DND-41 (cell line): ENCODE measurements at regions not wholly inside any gene's neighbourhood (a gene's known extent, or its start where the extent isn't known, plus 50 kb on each side); places are given as distances from the start of the nearest gene placed in this dataset.

Experiments
- ATAC-seq: fragments of 200-7000 bp; cut with Tn5 transposase; 3 replicates; pipeline ENCODE4 v1.9.1; 2021; ENCODE audit warnings: low read depth; ENCODE audit not compliant: insufficient read depth
- DNase-seq: peaks from one replicate; pipeline ENCODE4 v3.0.0-alpha.2; 2020
- H2AFZ ChIP-seq: 2 replicates; pipeline ENCODE4 v1.6.0; 2012; ENCODE audit warnings: low read depth, low read length
- H3K27ac ChIP-seq: 2 replicates; pipeline ENCODE4 v1.5.1; 2012; ENCODE audit warnings: low read length, inconsistent platforms
- H3K27me3 ChIP-seq: fragments of 200-600 bp; sonication (generic); 2 replicates; pipeline ENCODE4 v1.6.0; 2012; ENCODE audit warnings: low read length, mild to moderate bottlenecking, inconsistent platforms; ENCODE audit not compliant: insufficient read depth, poor library complexity
- H3K36me3 ChIP-seq: 2 replicates; pipeline ENCODE4 v1.5.1; 2012; ENCODE audit warnings: low read length, inconsistent platforms; ENCODE audit not compliant: insufficient read depth
- H3K4me1 ChIP-seq: 2 replicates; pipeline ENCODE4 v1.5.1; 2012; ENCODE audit warnings: mild to moderate bottlenecking, low read length; ENCODE audit not compliant: insufficient read depth
- H3K4me2 ChIP-seq: 2 replicates; pipeline ENCODE4 v1.6.0; 2012; ENCODE audit warnings: mild to moderate bottlenecking, moderate library complexity, low read length, inconsistent platforms; ENCODE audit not compliant: insufficient read depth
- H3K4me3 ChIP-seq, 2 experiments: fragments of 200-600 bp in 1 of 2; shearing (Covaris generic) in 1 of 2; 2 replicates each; pipeline ENCODE4 v1.5.1; 2012 to 2016; ENCODE audit warnings: inconsistent platforms in 2 of 2, low read length in 2 of 2, mild to moderate bottlenecking in 2 of 2, low read depth in 1 of 2, moderate library complexity in 1 of 2
- H3K79me2 ChIP-seq: 2 replicates; pipeline ENCODE4 v1.6.0; 2012; ENCODE audit warnings: low read length, inconsistent platforms; ENCODE audit not compliant: insufficient read depth
- H3K9ac ChIP-seq: 2 replicates; pipeline ENCODE4 v1.6.0; 2012; ENCODE audit warnings: low read depth, mild to moderate bottlenecking, inconsistent platforms, low read length, moderate library complexity
- H3K9me3 ChIP-seq: 2 replicates; pipeline ENCODE4 v1.5.1; 2012; ENCODE audit warnings: low read length, moderate library complexity, mild to moderate bottlenecking, inconsistent platforms; ENCODE audit not compliant: insufficient read depth, severe bottlenecking
- H4K20me1 ChIP-seq: 2 replicates; pipeline ENCODE4 v1.6.0; 2012; ENCODE audit warnings: low read length; ENCODE audit not compliant: insufficient read depth
- EZH2 ChIP-seq: IDR thresholded peaks from 3 replicates; pipeline ENCODE4 v1.6.1; 2012; ENCODE audit warnings: borderline replicate concordance, low read depth, mild to moderate bottlenecking, moderate library complexity, low read length, inconsistent platforms; ENCODE audit not compliant: severe bottlenecking
- TF ChIP-seq, protein P1 (sequence below): IDR thresholded peaks from 2 replicates; pipeline ENCODE4 v1.5.1; 2012; ENCODE audit warnings: borderline replicate concordance, low read length, moderate library complexity, mild to moderate bottlenecking; ENCODE audit not compliant: poor library complexity, severe bottlenecking; ENCODE audit errors: extremely low read depth

DNA sequence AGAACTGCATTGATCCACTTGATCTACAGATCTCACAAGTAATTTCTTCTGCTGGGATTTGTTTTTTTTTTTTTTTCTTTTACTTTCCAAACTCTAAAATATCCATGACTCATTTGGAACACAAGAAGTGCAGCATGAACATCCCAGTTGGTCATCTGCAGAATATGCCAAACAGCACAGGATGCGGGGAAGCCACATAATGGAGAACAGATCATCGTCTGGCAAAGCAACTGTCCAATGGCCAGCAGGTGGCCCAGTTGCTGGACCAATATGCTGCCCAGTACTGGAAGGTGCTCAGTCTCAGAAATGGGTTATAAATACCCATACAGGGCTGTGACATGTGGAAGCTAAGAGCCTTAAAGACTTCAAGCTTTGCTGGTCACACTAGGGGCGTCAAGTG, 221.3 kb upstream of the TAS2R1 start:
- Histone ChIP-seq H3K79me2 (no peaks in the 10 kb centered on the region), H3K27ac (no peak overlapping the region), H2AFZ (no peak overlapping the region), H3K27me3 (no peaks in the 10 kb centered on the region), H3K4me2 (no peak overlapping the region), H3K36me3 (no peaks in the 10 kb centered on the region), H4K20me1 (no peaks in the 10 kb centered on the region), H3K4me1 (no peaks in the 10 kb centered on the region), H3K9me3 (no peaks in the 10 kb centered on the region), H3K4me3 (no peak overlapping the region), H3K9ac (no peak overlapping the region)
- no peak for TF ChIP-seq EZH2
- TF ChIP-seq, protein P1, sequence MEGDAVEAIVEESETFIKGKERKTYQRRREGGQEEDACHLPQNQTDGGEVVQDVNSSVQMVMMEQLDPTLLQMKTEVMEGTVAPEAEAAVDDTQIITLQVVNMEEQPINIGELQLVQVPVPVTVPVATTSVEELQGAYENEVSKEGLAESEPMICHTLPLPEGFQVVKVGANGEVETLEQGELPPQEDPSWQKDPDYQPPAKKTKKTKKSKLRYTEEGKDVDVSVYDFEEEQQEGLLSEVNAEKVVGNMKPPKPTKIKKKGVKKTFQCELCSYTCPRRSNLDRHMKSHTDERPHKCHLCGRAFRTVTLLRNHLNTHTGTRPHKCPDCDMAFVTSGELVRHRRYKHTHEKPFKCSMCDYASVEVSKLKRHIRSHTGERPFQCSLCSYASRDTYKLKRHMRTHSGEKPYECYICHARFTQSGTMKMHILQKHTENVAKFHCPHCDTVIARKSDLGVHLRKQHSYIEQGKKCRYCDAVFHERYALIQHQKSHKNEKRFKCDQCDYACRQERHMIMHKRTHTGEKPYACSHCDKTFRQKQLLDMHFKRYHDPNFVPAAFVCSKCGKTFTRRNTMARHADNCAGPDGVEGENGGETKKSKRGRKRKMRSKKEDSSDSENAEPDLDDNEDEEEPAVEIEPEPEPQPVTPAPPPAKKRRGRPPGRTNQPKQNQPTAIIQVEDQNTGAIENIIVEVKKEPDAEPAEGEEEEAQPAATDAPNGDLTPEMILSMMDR, result no peak
- DNase-seq (no peak), ATAC-seq (no peak)

DNA sequence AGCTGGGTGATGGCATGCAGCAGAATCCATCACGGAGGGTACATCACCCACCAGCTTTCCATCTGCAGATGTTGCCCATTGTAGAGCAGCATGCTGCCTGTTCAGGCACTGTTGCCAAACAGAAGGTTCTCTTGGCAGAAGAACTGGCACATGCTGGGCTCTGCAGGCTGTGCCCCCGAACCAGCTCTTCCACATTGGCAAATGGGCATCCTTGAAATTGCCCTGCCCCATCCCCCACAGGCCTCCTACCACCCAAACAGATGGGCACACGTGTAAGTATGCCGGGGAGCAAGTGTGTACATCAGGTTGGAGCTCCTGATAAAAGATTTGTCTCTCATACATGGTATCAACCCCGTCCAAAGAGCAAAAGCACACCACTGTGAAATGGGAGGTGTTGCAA, 220.3 kb upstream of the TAS2R1 start:
- DNase-seq, result no peak

DNA sequence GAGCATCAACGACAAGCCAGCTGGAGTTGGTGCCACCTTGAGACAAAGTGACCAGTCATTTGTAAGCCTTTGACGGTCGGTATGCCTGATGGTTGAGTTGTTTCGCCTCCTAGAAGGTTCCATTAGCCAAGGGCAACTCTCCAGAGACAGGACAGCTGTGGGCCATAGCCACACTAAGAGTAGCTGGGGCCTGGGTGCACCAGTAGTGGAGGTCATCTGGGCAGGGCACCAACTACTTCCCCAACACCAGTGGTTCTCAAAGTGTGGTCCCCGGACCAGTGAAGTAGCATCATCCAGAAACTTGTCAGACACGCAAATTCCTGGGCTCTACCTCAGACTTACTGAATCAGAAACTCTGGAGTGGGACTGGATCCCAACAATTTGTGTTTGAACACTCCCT, 217.5 kb upstream of the TAS2R1 start:
- H3K4me1 ChIP-seq, result no peaks in the 10 kb centered on the region
- H2AFZ ChIP-seq, result no peak overlapping the region
- no peak overlapping the region for H3K4me2 ChIP-seq
- TF ChIP-seq, protein P1, result no peak
- no peak for TF ChIP-seq EZH2
- DNase-seq, result no peak
- no peaks in the 10 kb centered on the region for H4K20me1 ChIP-seq
- H3K4me3 ChIP-seq, result no peak overlapping the region
- H3K27ac ChIP-seq, result no peak overlapping the region
- no peak overlapping the region for H3K9ac ChIP-seq
- ATAC-seq, result no peak
- no peaks in the 10 kb centered on the region for H3K9me3 ChIP-seq
- H3K27me3 ChIP-seq, result no peaks in the 10 kb centered on the region
- H3K36me3 ChIP-seq, result no peaks in the 10 kb centered on the region
- H3K79me2 ChIP-seq, result no peaks in the 10 kb centered on the region

More for the DNA sequence above, 220.3 kb upstream of the TAS2R1 start:
- Histone ChIP-seq H3K4me2 (no peak overlapping the region), H3K9me3 (no peaks in the 10 kb centered on the region), H3K36me3 (no peaks in the 10 kb centered on the region), H3K27ac (no peak overlapping the region), H2AFZ (no peak overlapping the region), H3K4me3 (no peak overlapping the region), H3K9ac (no peak overlapping the region), H3K79me2 (no peaks in the 10 kb centered on the region), H3K27me3 (no peaks in the 10 kb centered on the region), H3K4me1 (no peaks in the 10 kb centered on the region), H4K20me1 (no peaks in the 10 kb centered on the region)
- ATAC-seq, result no peak
- no peak for TF ChIP-seq EZH2
- TF ChIP-seq, protein P1, result no peak

DNA sequence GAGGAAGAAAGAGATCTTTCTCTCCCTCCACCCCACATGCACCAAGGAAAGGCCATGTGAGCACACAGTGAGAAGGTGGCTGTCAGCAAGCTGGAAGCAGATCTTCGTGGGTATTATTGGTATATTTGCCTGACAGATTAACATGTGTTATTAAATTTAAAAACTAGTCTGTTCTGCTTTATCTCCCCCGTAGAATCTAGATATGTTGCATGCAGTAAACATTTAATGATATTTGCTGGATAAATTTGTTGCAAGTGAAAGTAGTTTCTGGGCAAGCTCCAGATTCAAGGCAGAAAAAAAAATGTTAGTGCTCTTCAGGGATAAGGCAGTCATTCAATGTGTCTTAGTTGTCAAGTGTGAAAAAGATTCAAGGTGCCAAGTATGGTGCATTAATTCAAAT, 215.0 kb upstream of the TAS2R1 start:
- Histone ChIP-seq H3K36me3 (no peaks in the 10 kb centered on the region), H3K27ac (no peak overlapping the region), H4K20me1 (no peaks in the 10 kb centered on the region), H3K9ac (no peak overlapping the region), H3K9me3 (no peaks in the 10 kb centered on the region), H3K4me2 (no peak overlapping the region), H3K79me2 (no peaks in the 10 kb centered on the region), H3K4me3 (no peak overlapping the region), H3K4me1 (no peaks in the 10 kb centered on the region), H3K27me3 (no peaks in the 10 kb centered on the region), H2AFZ (no peak overlapping the region)
- DNase-seq (no peak), ATAC-seq (no peak)
- TF ChIP-seq, protein P1, result no peak
- TF ChIP-seq EZH2, result no peak
